H1 (cell line): ENCODE measurements at regions not wholly inside any gene's neighbourhood (a gene's known extent, or its start where the extent isn't known, plus 50 kb on each side); places are given as distances from the start of the nearest gene placed in this dataset.

Experiments used
- CTCF ChIA-PET: fragments of 300-600 bp; sonication (Branson Sonifier 250); formaldehyde crosslinking; loops from one replicate; lab custom pipeline; 2021; ENCODE audit not compliant: partially characterized antibody; lab: Charles Lee
- POLR2A ChIA-PET: fragments of 300-600 bp; sonication (Branson Sonifier 250); formaldehyde crosslinking; loops from one replicate; lab custom pipeline; 2021; ENCODE audit warnings: inconsistent platforms; ENCODE audit not compliant: partially characterized antibody; lab: Charles Lee
- DNase-seq, 2 experiments: peaks; one replicate each; pipeline versions ENCODE4 v3.0.0 to v3.0.0-alpha.2; 2010 to 2022; ENCODE audit warnings: low spot score in 2 of 2, low read depth in 1 of 2, mixed read lengths in 1 of 2
- FAIRE-seq: peaks from 2 replicates; lab custom pipeline; 2011; peaks lifted over from hg19 to GRCh38; lab: Jason Lieb, UNC
- H2AFZ ChIP-seq: 2 replicates; pipeline ENCODE4 v1.8.1; 2012; ENCODE audit warnings: low read length, inconsistent platforms
- H2AK5ac ChIP-seq: 2 replicates; pipeline ENCODE4 v1.6.1; 2013; ENCODE audit warnings: low read depth, low read length
- H2BK120ac ChIP-seq: replicated peaks from 2 replicates; pipeline ENCODE3; 2013; ENCODE audit warnings: low read depth, low read length, inconsistent platforms
- H2BK12ac ChIP-seq: 2 replicates; pipeline ENCODE4 v1.6.1; 2013; ENCODE audit warnings: low read depth, low read length
- H2BK15ac ChIP-seq: 2 replicates; pipeline ENCODE4 v1.6.1; 2013; ENCODE audit warnings: low read length
- H2BK20ac ChIP-seq: 2 replicates; pipeline ENCODE4 v1.6.1; 2013; ENCODE audit warnings: low read length
- H2BK5ac ChIP-seq: 2 replicates; pipeline ENCODE4 v1.6.1; 2013; ENCODE audit warnings: low read depth, low read length
- H3K14ac ChIP-seq: 2 replicates; pipeline ENCODE4 v1.6.1; 2013; ENCODE audit warnings: inconsistent platforms; ENCODE audit not compliant: insufficient read length
- H3K18ac ChIP-seq: 2 replicates; pipeline ENCODE4 v1.6.1; 2013; ENCODE audit warnings: low read length; ENCODE audit errors: extremely low read depth
- H3K23ac ChIP-seq: 2 replicates; pipeline ENCODE4 v1.6.1; 2013; ENCODE audit warnings: inconsistent platforms; ENCODE audit not compliant: insufficient read length
- H3K23me2 ChIP-seq: 2 replicates; pipeline ENCODE4 v1.6.1; 2013; ENCODE audit warnings: low read depth, low read length
- H3K27ac ChIP-seq: 2 replicates; pipeline ENCODE4 v1.6.1; 2011; ENCODE audit warnings: low read depth, low read length, inconsistent platforms
- H3K27me3 ChIP-seq, 4 experiments: replicated peaks in 1 of 4; 1 replicate in 1 of 4; 2 replicates in 3 of 4; pipeline versions ENCODE4 v1.6.1 to v1.8.1; 2011 to 2013; ENCODE audit warnings: low read length in 3 of 4, mild to moderate bottlenecking in 3 of 4, inconsistent platforms in 2 of 4, mixed read lengths in 2 of 4, moderate library complexity in 1 of 4; ENCODE audit not compliant: control insufficient read depth in 3 of 4, insufficient read depth in 3 of 4; ENCODE audit errors: extremely low read depth in 1 of 4
- H3K36me3 ChIP-seq, 4 experiments: 2 replicates each; pipeline versions ENCODE4 v1.6.1 to v1.8.1; 2011 to 2013; ENCODE audit warnings: mild to moderate bottlenecking in 4 of 4, low read length in 3 of 4, moderate library complexity in 2 of 4, control low read depth in 1 of 4, inconsistent platforms in 1 of 4; ENCODE audit not compliant: insufficient read depth in 4 of 4, control insufficient read depth in 2 of 4
- H3K4ac ChIP-seq: replicated peaks from 2 replicates; pipeline ENCODE3; 2013; ENCODE audit warnings: low read length, low read depth, mixed read lengths, inconsistent platforms; ENCODE audit not compliant: insufficient read length
- H3K4me1 ChIP-seq, 4 experiments: replicated peaks in 1 of 4; 1 replicate in 1 of 4; 2 replicates in 3 of 4; pipeline versions ENCODE4 v1.6.1 to v1.8.1; 2011 to 2013; ENCODE audit warnings: low read length in 3 of 4, inconsistent platforms in 2 of 4, mixed read lengths in 1 of 4; ENCODE audit not compliant: insufficient read depth in 4 of 4, control insufficient read depth in 3 of 4
- H3K4me2 ChIP-seq, 2 experiments: 2 replicates each; pipeline versions ENCODE4 v1.6.1 to v1.8.1; 2011 to 2013; ENCODE audit warnings: low read depth in 2 of 2, low read length in 2 of 2, control low read depth in 1 of 2, inconsistent platforms in 1 of 2, mild to moderate bottlenecking in 1 of 2; ENCODE audit not compliant: insufficient read depth in 1 of 2
- H3K4me3 ChIP-seq, 4 experiments: fragments of 200-600, 300-600 bp in 1 of 4; sonication (generic), shearing (Covaris generic), sonication (Bioruptor Twin) in 1 of 4; 2 replicates each; pipeline versions ENCODE4 v1.5.1 to v1.8.1; 2011 to 2016; ENCODE audit warnings: low read length in 4 of 4, low read depth in 3 of 4, control low read depth in 2 of 4, inconsistent platforms in 2 of 4, mild to moderate bottlenecking in 2 of 4, mixed read lengths in 1 of 4, moderate library complexity in 1 of 4; ENCODE audit not compliant: insufficient read depth in 2 of 4; ENCODE audit errors: extremely low read depth in 1 of 4
- H3K56ac ChIP-seq: replicated peaks from 2 replicates; pipeline ENCODE3; 2013; ENCODE audit warnings: low read depth, mild to moderate bottlenecking, mixed read lengths, low read length, inconsistent platforms; ENCODE audit not compliant: insufficient read length
- H3K79me1 ChIP-seq: 2 replicates; pipeline ENCODE4 v1.6.1; 2013; ENCODE audit warnings: low read depth, low read length, control low read depth
- H3K79me2 ChIP-seq, 2 experiments: 2 replicates each; pipeline versions ENCODE4 v1.6.1 to v1.8.1; 2012 to 2013; ENCODE audit warnings: low read length in 2 of 2, mild to moderate bottlenecking in 2 of 2, inconsistent platforms in 1 of 2; ENCODE audit not compliant: insufficient read depth in 2 of 2, control insufficient read depth in 1 of 2
- H3K9ac ChIP-seq, 4 experiments: replicated peaks in 1 of 4; 1 replicate in 1 of 4; 2 replicates in 3 of 4; pipeline versions ENCODE4 v1.6.1 to v1.8.1; 2011 to 2013; ENCODE audit warnings: low read depth in 3 of 4, low read length in 3 of 4, control low read depth in 2 of 4, mild to moderate bottlenecking in 2 of 4, moderate library complexity in 2 of 4, inconsistent platforms in 1 of 4; ENCODE audit errors: extremely low read depth in 1 of 4
- H3K9me3 ChIP-seq, 2 experiments: 2 replicates each; pipeline versions ENCODE4 v1.6.1 to v1.8.1; 2012 to 2013; ENCODE audit warnings: mild to moderate bottlenecking in 2 of 2, moderate library complexity in 2 of 2, control low read depth in 1 of 2, inconsistent platforms in 1 of 2, low read depth in 1 of 2, low read length in 1 of 2, mixed read lengths in 1 of 2; ENCODE audit not compliant: insufficient read depth in 2 of 2
- H4K20me1 ChIP-seq, 2 experiments: replicated peaks in 1 of 2; 2 replicates each; pipeline versions ENCODE3 to v1.8.1; 2011 to 2013; ENCODE audit warnings: inconsistent platforms in 2 of 2, low read length in 2 of 2, mild to moderate bottlenecking in 1 of 2; ENCODE audit not compliant: insufficient read depth in 2 of 2, control insufficient read depth in 1 of 2
- H4K5ac ChIP-seq: 2 replicates; pipeline ENCODE4 v1.6.1; 2013; ENCODE audit warnings: low read length, low read depth, mixed read lengths, inconsistent platforms; ENCODE audit not compliant: insufficient read length
- H4K8ac ChIP-seq: 2 replicates; pipeline ENCODE4 v1.8.0; 2013; ENCODE audit warnings: mild to moderate bottlenecking, moderate library complexity, low read length, inconsistent platforms; ENCODE audit not compliant: insufficient read depth; ENCODE audit errors: extremely low read depth
- H4K91ac ChIP-seq: replicated peaks from 2 replicates; pipeline ENCODE3; 2013; ENCODE audit warnings: low read length, mixed read lengths, inconsistent platforms; ENCODE audit not compliant: insufficient read length
- WGBS, 2 experiments: shearing (Covaris generic) in 1 of 2; methylation state at CpG; one replicate each; pipeline versions ENCODE4 v1.1.6 to v1.1.7; 2013 to 2015; ENCODE audit warnings: low lambda C conversion rate in 2 of 2, mixed read lengths in 2 of 2, inconsistent platforms in 1 of 2, low coverage in 1 of 2, missing lambda C conversion rate in 1 of 2; ENCODE audit not compliant: insufficient replicate concordance in 2 of 2, insufficient coverage in 1 of 2, insufficient read length in 1 of 2; ENCODE audit errors: extremely low coverage in 1 of 2, missing lambda C conversion rate in 1 of 2; 5-methylcytosine and 5-hydroxymethylcytosine counted together

DNA sequence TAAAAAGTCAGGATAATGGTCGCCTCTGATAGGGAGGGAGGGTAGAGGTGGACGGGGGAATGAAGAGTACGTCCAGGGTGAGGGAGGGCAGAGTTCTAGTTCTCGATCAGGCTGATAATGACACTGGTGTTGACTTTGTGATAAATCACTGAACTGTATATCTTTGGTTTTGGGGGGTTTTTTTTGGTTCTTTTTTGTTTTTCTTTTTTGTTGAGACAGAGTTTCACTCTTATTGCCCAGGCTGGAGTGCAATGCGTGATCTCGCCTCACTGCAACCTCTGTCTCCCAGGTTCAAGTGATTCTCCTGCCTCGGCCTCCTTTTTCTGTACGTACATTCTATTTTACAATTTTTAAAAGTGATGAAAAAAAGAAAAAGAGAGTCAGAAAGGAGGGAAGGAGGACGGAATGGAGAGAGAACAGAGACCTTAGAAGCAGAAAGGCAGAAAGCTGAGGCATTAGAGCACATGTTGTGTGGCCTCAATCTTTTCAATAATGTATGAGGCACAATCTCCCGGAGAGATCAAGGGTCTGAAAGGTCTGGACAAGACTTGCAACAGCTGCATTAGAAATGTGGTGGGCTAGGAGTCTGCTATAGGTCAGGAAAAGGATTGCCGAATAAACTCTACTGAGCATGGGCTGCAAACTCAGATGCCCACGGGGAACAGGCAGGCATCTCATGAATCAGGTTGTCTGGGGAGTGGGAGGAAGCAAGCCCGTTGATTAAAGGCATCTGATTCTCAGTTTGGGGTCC, 174.8 kb downstream of the TOMM20 start:
- no peak for FAIRE-seq
- 83% methylated on average over 13 of the region's 13 CpGs; no CpG with 5 or more reads in 1 of the 2 experiments for WGBS, 2 experiments

More for the DNA sequence above, 174.8 kb downstream of the TOMM20 start:
- Histone ChIP-seq H2BK12ac (0 out of 2 replicates have a peak overlapping the region, but pooled peaks have one; percentile 1), H3K9me3 (peaks cover 3 to 5% of the 10 kb centered on the region in 2 experiments; a peak in 1 of 4 replicates), H3K23me2 (no peaks in the 10 kb centered on the region), H4K91ac (peak overlapping the region; percentile 38), H2AK5ac (no peak overlapping the region), H3K79me1 (no peaks in the 10 kb centered on the region), H2BK5ac (no peak overlapping the region), H4K5ac (no peak overlapping the region), H3K79me2 (no peaks in the 10 kb centered on the region), H3K4me1 (peaks cover 0 to 17% (median 11%) of the 10 kb centered on the region in 4 experiments; a peak in 6 of 7 replicates), H3K23ac (no peak overlapping the region), H3K4me2 (no peak overlapping the region), H4K20me1 (no peaks in the 10 kb centered on the region), H3K27ac (no peak overlapping the region), H3K14ac (no peak overlapping the region), H3K27me3 (no peaks in the 10 kb centered on the region; a peak in 2 of 7 replicates), H3K36me3 (no peaks in the 10 kb centered on the region), H3K18ac (no peak overlapping the region), H4K8ac (no peak overlapping the region), H3K9ac (no peak overlapping the region), H2AFZ (no peak overlapping the region), H3K4me3 (no peak overlapping the region), H2BK15ac (0 out of 2 replicates have a peak overlapping the region, but pooled peaks have one; percentile 8), H2BK20ac (no peak overlapping the region), H3K56ac (no peak overlapping the region), H2BK120ac (no peak overlapping the region), H3K4ac (no peak overlapping the region)
- CTCF ChIA-PET = interaction anchor here (0.9 to 1.7 kb wide), 3 partner anchors 20 to 209 kb away, joined by 3 to 5 read pairs (median 3); no protein-coding TSS in a partner anchor
- POLR2A ChIA-PET = no interaction called here
- DNase-seq = no peak
